PC-9 (cell line): ENCODE measurements at regions not wholly inside any gene's neighbourhood (a gene's known extent, or its start where the extent isn't known, plus 50 kb on each side); places are given as distances from the start of the nearest gene placed in this dataset.

Experiments used
- CTCF ChIP-seq: fragments of 200-600 bp; sonication (generic); conservative IDR thresholded peaks from 2 replicates; pipeline ENCODE4 v1.6.1; 2017; ENCODE audit warnings: mixed run types, antibody characterized with exemption, mild to moderate bottlenecking, moderate library complexity
- EZH2 ChIP-seq: fragments of 200-600 bp; sonication (generic); IDR thresholded peaks from 2 replicates; pipeline ENCODE4 v1.8.0; 2017; ENCODE audit warnings: antibody characterized with exemption, low read depth

GRCh38 chr1:83006271-83006670 lies 992.7 kb downstream of the TTLL7 start:
- no peak for TF ChIP-seq EZH2
- TF ChIP-seq CTCF = no peak
